Inflammatory macrophage treated with lipopolysaccharide for 4 hours (primary cell): ENCODE measurements at regions not wholly inside any gene's neighbourhood (a gene's known extent, or its start where the extent isn't known, plus 50 kb on each side); places are given as distances from the start of the nearest gene placed in this dataset.

Experiments used
- DNase-seq: peaks from one replicate; pipeline ENCODE4 v3.0.0-alpha.2; 2020

GRCh38 chr10:105969884-105970377 is 1194.6 kb downstream of the SORCS1 start:
- DNase-seq, result no peak

GRCh38 chr10:105968666-105969065 is 1195.8 kb downstream of the SORCS1 start:
- no peak for DNase-seq

DNA sequence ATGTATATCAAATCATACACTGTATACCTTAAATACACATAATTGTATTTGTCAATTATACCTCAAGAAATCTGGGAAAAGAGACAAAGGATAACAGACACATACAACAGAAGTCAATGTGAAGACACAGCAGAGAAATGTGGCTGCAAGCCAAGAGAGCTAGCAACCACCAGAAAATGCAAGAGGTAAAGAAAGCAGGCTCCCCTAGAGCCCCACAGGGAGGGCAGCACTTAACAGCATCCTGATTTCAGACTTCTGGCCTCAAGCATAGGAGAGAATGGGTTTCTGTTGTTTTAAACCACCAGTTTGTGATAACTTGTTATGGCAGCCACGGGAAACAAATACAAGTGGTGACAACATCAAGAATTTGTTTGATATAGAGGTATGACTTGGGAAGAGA is 1197.2 kb downstream of the SORCS1 start:
- no peak for DNase-seq

DNA sequence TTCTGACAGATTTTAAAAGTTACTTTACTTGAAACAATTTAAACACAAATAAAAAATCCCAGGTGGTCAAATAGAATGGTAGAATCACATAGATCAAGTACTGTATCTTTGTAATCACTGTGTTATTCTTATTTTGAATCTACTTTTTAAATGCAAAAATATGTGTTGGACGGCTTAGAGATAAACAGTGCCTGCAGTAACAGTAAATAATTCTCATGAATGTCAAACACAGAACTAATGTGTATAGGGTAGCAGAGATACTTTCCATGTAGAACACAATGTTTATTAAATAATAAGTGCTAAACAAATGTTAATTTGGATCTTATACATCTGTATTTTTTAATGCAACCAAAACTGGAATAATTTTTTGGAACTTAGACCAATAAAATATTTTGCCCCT is 1199.4 kb downstream of the SORCS1 start:
- no peak for DNase-seq

GRCh38 chr10:105964009-105964408 is 1200.5 kb downstream of the SORCS1 start:
- peak; percentile 43 for DNase-seq

GRCh38 chr10:105963334-105963884 is 1201.1 kb downstream of the SORCS1 start:
- no peak for DNase-seq

DNA sequence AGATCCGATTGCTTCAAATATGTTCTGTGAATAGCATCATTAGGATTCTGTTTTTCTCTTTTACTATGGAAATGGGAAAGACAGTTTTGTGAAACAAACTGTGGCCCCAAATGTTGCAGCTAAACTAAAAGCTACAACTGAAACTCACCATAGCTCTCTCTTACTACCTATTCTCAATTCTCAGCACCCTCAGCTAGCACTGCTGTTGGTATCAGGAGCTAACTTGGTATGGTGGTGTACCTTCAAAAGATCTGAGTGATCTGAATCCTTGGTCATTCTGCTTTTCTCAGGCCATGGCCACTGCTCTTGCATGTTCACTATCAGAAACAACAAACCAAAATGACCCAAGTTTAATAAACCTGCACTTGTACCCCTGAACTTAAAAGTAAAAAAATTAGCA is 1208.0 kb downstream of the SORCS1 start:
- no peak for DNase-seq

GRCh38 chr10:105953861-105954260 is 1210.6 kb downstream of the SORCS1 start:
- DNase-seq, result no peak

DNA sequence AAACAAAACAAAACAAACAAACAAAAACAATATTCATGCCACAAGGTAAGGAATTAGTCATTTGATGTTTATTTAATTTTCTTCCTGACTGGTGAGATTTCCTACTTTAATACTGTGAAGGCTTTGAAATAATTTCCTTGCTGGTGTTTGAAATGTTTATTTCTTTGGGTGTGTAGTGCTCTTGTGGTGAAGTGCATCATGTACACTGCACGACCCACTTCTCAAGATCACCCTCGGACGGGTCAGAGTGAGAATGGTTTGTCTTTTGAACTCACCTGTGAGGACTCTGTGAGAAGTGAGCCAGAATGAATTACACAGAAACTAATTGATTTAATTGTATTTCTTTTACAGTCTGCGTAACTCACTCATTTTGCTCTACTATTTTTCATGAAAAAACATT is 1211.5 kb downstream of the SORCS1 start:
- no peak for DNase-seq

GRCh38 chr10:105952153-105952552 is 1212.4 kb downstream of the SORCS1 start:
- DNase-seq, result no peak

- peak; percentile 12 for DNase-seq
These were observed 1214.1 kb downstream of the SORCS1 start for GRCh38 chr10:105950410-105950809.

- no peak for DNase-seq
These were observed 1214.8 kb downstream of the SORCS1 start for GRCh38 chr10:105949721-105950120.

- no peak for DNase-seq
These were observed 1239.3 kb downstream of the SORCS1 start for GRCh38 chr10:105925045-105925785.

GRCh38 chr10:105921348-105921747 is 1243.2 kb downstream of the SORCS1 start:
- DNase-seq, result no peak

GRCh38 chr10:105914432-105914831 is 1250.1 kb downstream of the SORCS1 start:
- no peak for DNase-seq

- no peak for DNase-seq
These were observed 1255.8 kb downstream of the SORCS1 start for GRCh38 chr10:105908701-105909100.

DNA sequence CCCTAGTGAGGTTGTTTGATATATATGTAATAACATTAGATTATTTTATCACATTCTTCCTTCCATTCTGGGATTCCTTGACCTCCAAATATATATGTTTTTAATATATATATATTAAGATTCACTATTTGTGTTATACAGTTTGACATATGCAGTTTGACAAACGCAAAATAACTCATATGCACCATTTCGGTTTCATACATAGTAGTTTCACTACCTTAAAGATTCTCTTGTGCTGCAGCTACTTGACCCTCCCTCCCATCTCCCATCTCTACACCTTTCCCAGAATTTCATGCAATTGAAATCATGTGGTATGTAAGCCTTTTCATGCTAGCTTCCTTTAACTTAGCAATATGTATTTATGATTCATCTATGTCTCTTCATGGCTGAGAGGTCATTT is 1244.4 kb downstream of the SORCS3 start:
- no peak for DNase-seq

GRCh38 chr10:105879401-105879800 is 1238.3 kb downstream of the SORCS3 start:
- no peak for DNase-seq

DNA sequence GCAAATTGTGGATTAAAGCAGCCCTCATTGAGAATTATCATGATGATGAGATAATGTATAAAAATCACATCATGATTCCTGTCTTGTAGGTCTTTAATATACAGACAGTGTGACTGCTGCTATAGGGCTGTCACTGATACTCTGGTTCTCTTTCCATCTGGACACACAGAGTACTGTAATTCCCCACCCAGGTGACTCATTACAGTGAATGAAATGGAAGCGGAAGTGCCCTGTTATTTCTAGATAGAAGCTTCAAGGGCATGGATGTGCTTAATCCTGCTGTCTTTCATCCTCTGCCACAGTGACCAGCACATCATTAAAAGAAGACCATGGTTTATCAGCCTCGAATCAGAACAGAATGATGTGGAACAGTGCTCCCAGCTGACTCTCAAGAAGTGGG is 1234.0 kb downstream of the SORCS3 start:
- no peak for DNase-seq

- no peak for DNase-seq
These were observed 1231.6 kb downstream of the SORCS3 start for GRCh38 chr10:105872665-105873064.

- DNase-seq, result no peak
These were observed 1227.8 kb downstream of the SORCS3 start for GRCh38 chr10:105868935-105869334.

GRCh38 chr10:105864854-105865253 is 1223.8 kb downstream of the SORCS3 start:
- DNase-seq, result no peak

DNA sequence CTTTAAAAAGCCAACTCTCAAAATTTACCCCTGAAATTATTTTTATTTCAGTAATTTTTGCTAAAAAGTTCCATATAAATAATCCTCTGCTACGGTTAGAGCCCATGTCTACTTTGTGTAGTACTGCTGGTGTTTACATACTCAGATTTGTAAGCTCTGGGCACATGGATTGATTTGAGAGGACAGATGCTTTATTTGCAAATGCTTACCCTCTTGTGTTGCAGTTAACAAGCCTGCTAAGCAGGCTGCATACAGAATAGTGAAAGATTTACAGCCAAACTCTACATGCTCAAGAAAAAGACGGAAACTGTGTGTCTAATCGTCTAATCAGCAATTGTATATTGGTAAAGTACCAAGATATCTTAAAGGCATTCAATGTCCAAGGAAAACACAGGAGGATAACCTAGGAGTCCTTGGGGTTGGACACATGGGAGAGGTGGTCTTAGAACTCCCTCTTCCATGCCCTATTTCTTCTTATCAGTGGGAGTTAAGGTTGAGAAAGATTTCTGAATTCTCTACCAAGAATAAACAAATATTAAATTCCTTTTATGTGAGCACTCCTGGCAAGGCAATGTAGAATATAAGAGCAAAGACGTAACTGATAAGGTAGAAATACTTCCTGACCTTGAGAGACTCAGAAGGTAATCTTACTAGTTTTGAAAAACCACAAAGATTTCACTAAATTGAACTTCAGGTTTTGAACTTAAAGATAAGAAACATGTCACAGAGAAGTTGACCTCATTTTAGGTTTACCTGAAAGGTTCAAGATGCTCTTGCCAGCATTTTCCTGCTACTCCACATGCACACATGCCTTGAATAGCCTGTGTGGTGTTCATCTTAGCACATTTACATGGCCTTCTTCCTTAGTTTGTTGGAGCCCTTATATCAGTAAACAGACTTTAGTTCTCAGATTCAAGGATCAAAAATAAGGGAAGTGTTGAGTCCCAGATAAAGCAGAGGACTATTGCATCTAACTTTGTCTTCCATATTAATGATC is 1216.5 kb downstream of the SORCS3 start:
- no peak for DNase-seq
